SIG-M5 treated with dmso at 0.1 percent for 504 hours (cell line): ENCODE measurements at regions not wholly inside any gene's neighbourhood (a gene's known extent, or its start where the extent isn't known, plus 50 kb on each side); places are given as distances from the start of the nearest gene placed in this dataset.
A peak's percentile ranks its signal among the peaks of the same experiment; 100 is the strongest.

Source experiments
- DNase-seq: peaks from one replicate; lab custom pipeline; 2025; ENCODE audit not compliant: unreplicated experiment; lab: John Stamatoyannopoulos, UW

DNA sequence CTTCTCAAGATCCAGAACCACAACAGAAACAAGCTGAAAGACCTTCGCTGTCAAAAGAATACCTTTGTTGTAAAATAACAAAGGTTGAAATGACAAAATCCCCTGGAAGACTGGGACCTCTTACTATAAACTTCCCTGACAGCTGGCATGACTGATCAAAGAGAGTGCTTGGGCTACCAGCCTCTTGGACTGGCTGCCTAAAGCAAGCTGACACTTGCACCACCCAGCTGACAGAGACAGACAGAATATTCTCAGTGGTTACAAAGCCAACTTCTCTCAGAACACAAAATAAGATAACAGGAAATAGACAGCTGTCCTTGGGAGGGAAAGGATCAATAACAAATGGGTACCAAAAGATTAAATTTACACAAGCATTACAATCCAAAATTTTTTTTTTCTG is 241.7 kb upstream of the SPOCK3 start:
- DNase-seq, result no peak

DNA sequence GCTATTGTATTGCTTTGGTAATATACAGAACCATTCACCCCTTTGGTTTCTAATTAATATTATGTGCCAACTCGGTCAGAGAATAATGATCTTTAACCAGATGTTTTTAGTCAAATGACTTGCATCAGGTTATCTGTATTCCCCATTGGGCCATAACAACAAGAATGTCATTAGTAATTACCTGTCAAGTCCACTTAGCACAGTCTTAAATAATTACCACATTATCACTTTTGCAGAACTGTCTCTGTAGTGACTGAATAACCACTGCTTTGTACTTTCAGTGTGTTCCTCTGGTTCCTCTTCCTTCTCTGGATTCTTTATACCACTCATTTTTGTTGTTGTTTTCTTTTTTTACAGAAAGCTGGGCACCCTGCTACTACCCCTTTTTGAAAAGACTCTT is 257.7 kb upstream of the SPOCK3 start:
- no peak for DNase-seq

DNA sequence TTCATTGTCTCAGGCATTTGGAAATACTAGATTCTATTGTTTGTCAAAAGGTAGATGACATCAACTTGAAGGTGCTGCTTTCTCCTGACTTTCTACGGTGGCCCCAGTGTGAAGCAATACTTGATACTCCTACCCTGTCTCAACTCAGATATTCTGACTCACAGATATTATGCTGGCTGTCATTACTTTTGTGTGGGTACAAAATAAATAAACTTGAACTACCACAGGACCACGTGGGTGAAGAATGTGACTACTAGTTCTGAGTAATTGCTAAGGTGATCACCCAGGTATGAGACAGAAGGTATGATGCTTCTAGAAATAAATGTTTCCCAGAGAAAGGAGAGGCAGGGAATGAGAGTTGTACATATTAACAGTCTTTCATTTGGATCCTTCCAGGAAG is 275.3 kb upstream of the SPOCK3 start:
- no peak for DNase-seq

DNA sequence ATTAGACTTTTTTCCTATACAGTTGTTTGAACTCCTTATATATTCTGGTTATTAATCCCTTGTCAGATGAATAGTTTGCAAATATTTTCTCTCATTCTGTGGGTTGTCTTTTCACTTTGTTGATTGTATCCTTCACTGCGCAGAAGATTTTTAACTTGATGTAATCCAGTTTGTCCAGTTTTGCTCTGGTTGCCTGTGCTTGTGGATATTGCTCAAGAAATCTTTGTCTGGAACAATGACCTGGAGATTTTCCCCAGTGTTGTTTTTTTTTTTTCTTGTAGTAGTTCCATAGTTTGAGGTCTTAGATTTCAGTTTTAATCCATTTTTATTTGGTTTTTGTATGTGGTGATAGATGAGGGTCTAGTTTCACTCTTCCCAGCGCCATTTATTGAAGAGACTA is 289.8 kb upstream of the SPOCK3 start:
- no peak for DNase-seq

DNA sequence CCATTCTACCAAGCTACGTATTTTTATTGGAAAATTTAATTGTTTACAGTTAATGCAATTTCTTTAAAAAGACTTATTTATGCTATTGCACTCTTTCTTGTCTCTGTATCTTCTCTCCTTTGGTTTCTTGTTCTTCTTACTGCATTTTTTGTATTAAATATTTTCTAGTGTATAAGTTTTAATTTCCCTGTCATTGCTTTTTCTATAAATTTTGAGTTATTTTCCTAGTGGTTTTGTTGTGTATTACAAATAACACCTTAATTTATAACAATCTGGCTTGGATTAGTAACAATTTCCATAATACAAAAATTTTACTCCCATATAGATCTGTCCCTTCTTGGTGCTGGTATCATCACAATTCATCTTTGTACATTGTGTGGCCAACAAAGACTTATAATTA is 303.5 kb upstream of the SPOCK3 start:
- DNase-seq, result no peak

DNA sequence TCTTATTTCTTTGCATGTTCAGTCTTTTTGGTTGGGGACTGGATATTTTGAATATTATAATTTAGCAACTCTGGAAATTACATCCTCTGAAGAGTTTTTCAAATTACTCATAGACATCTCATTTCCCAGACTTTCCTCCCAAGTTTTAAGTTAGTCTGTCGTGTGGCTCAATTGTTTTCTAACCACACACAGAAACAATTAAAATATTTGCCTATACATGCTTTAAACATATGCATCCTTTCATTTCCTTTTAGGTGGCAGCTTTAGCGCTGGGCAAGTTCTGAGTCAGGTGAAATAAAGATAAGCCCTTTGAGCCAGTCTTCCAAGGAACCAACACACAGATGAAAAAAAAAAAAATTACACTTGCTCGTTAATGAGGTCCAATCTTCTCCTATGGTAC is 307.0 kb upstream of the SPOCK3 start:
- no peak for DNase-seq

DNA sequence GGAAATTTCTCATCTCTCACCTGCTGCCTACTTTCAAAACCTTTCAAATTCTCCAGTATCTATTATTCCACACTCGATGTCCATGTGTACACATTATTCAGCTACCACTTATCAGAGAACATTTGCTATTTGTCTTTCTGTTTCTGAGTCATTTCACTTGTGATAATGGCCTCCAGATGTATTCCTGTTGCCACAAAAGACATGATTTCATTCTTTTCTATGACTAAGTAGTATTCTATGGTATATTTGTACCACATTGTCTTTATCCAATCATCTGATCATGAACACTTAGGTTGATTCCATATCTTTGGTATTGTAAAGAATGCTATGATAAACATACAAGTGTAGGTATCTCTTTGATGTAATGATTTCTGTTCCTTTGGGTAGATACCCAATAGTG is 310.1 kb upstream of the SPOCK3 start:
- DNase-seq, result no peak

DNA sequence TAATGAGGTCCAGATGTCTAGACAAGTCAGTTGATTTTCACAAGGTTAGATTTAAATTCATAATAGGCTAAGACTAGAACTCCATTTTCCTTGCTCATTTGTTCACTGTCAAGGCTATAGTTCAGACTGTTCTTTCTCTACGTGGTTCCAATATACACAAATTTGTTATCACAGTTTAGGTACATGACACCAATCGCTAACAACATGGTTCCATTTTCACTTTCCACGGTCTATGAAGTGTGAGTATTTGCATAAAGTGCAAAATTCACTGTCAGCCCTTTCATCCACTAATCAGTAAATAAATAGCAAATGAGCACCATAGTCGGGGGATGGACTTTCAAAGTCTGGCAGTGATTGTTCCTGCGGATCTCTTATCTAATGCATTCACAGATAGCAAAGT is 315.7 kb upstream of the SPOCK3 start:
- DNase-seq, result no peak

DNA sequence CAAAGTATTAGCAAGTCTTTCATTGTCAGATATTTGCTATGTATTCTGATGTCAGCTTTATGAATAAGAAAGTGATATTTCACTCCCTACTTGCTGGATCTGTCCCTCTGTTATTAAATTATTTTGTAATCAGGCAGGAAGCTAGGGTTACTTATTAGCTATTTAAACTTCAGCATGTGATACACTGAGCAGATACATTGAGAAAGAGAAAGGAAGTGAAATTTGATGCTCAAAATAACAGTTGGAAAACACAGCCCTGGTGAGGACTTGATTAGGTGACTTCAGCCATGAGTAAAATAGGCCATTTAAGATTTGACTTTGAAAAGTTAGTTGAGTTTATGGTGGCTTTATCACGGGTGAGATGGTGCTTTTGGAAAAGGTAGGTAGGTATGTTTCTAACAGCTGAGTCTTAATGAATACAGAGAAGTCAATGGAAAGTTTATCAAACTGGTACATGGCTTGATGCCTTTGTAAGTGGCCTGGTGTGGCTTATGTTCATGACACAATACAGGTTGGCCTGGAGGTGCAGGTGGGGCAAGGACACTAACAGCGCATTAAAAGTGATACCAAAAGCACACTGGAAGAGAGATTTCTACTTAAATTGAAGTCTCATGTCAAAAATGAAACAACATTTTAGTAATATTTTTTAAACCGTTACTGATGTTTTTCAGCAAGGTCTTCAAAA is 321.2 kb upstream of the SPOCK3 start:
- no peak for DNase-seq

DNA sequence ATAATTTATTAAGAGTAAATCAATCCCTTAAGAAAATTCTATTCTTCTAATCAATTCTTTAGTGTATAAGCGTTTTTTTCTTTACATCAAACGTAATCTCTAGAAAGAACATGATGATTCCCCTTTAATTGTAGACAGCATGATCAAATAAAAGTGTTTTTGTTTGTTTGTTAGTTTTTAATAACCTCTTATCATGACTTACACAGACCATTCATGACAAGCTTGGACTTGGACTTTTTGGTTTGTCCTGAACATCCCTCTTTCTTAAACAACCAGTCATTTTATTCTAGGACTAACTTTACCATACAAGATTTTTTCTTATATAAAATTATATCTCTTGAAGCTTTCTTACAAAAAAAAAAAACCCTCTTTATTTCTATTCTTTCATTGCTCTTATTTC is 344.6 kb upstream of the SPOCK3 start:
- no peak for DNase-seq

DNA sequence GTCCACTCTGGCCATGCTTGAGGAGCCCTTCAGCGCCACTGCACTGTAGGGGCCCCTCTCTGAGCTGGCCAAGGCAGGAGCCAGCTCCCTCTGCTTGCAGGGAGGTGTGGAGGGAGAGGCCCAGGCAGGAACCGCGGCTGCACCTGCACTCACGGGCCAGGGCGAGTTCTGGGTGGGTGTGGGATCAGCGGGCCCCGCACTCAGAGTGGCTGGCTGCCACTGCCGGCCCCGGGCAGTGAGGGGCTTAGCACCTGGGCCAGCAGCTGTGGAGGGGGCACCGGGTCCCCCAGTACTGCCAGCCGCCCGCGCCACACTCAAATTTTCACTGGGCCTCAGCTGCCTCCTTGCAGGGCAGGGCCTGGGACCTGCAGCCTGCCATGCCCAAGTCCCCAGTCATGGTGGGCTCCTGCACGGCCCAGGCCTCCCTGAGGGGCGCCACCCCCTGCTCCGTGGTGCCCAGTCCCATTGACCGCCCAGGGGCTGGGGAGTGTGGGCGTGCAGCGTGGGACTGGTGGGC is 347.2 kb upstream of the SPOCK3 start:
- DNase-seq, result no peak

DNA sequence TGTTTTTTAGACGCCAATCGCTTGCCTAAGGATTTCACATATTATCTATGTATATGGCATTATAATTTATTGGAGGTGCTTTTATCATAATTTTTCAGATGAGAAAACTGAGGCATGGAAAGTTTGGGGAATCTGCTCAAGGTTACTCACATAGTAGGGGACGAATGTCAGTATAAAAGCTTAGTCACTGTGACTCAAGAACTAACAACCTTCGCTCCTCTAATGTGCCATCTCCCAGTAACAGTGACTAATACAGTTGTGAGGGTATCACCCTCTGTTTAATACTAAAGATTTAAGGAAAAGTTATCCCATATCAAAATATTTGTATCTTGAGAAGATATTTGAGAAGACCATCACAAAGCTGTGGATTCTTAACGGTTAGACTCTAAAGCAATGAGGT is 353.1 kb upstream of the SPOCK3 start:
- DNase-seq, result no peak

DNA sequence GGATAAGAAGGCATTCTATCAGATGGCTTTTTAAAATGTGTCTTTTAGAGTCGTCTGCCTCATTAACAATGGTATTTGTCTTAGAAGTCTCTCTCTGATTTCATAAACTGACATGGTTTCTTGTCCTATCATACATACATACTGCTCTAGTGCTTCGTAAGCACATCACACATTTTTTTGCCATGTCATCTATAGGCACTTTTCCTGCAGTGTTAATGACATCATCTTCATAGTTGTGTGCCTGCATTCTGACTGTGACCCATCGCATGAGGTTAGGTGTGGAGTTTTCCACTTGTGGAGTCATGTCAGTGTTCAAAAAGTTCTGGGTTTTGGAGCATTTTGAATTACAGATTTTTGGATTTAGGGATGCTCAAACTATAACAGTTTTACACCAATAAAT is 361.6 kb upstream of the SPOCK3 start:
- DNase-seq, result no peak

DNA sequence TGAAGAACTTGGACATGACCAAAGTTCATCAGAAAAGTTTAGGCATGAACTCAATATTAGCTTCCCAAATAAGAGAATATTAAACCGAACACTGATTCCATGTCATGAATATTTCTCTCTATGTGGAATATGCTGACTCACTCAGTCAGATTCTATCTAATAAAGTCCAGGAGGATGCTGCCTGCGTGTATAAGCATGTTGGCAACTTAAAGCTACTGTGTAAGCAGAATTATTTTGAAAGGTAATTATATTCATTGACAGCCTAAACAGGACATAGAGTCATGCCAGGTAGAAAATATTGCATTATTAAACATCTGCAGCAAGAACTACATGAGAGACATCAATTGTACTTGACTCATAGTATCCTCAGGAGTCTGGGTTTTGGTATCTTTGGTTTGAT is 367.9 kb upstream of the SPOCK3 start:
- no peak for DNase-seq

DNA sequence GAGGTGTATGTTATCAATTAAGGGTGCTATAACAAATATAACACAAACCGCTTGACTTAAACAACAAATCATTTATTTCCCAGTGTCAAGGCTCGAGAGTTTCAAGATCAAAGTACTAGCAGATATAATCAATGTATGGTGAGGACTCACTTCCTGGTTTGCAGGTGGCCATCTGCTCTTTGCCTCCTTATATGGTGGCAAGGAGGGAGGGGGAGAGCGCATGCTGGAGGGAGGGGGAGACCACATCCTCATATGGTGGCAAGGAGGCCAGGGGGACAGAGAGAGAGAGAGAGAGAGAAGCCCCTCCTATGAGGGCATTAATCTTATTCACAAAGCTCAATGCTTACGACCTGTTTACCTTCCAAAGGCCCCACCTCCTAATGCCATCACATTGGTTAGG is 372.3 kb upstream of the SPOCK3 start:
- no peak for DNase-seq

DNA sequence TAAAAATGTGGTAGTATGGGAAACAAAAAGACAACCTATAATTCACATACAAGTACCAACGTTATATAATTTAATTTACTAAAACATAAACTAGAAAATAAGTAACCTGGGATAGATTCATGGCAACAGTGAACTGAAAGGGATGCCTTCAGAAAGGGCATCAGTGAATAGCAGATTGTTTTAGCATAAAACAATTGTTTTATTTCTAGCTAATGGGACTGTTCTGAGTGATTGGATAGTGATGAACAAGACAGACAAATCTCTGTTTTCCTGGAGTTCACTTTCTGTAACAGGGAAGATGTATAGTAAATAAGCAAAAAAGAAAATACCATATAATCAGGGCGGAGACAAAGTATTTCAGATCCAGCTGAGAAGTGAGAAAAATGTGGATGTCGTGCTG is 379.1 kb upstream of the SPOCK3 start:
- no peak for DNase-seq

DNA sequence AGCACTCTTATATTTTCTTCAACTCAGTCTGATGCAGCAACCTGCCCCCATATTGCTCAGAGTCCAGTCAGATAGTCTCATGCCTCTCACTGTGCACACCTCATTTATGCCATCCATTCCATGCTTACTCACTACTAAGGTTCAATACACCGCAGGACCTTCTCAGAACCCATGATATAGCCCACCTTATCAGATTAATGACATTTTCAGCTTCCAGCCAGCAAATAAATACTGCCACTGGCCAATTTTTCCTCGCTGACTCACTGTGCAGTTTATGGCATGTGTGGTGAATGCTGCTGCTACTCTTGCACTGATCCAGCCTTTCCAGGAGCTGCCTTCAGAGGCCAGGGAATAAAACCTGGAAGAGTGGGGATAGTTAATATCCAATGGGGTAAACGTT is 380.6 kb upstream of the SPOCK3 start:
- DNase-seq, result no peak

DNA sequence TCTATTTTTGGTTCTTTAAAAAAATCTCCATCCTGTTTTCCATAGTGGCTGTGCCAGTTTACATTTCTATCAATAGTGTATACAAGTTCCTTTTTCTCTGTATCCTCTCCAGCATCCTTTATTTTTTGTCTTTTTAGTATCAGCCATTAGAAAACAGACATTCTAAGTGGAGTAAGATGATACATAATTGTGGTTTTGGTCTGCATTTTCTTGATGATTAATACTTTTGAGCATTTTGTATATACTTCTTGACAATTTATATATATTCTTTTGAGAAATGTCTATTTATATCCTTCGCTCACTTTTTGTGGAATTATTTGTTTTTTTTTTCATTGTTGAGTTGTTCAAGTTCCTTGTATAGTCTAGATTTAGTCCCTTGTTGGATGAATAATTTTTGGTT is 382.2 kb upstream of the SPOCK3 start:
- no peak for DNase-seq

DNA sequence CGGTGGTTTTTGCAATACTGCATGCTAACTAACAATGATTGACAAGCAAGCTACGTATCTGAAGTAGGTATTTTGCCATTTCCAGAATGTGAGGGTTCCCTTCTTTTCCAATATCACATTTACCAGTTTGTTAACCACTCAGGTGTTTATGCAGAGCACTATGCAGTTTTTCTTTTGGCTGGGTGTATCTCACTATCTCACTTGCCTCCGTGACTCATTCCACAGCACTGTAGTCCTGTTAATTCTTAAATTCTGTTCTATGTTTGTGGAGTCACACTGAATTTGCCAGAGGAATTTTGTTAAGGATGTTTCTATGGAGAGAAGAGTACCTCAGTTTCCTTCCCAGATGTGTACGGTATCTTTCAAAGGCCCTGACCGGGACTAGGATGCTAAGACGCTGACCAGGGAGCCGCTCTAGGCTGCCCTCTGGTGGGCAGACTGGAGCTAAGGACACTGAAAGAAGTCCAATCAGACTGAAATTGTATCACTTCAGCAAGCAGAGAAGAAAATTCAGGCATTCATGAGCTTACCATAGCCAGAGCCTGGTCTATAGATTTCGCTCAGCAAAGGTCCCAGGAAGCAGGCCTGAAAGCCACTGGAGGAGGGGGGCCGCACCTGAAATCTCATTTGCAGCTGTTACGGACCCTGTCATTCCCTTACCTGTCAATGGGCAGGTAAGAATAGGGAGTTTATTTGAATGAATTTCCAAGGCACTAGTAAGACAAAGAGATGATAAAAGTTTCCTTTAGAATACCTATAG is 388.4 kb upstream of the SPOCK3 start:
- peak; percentile 39 for DNase-seq

DNA sequence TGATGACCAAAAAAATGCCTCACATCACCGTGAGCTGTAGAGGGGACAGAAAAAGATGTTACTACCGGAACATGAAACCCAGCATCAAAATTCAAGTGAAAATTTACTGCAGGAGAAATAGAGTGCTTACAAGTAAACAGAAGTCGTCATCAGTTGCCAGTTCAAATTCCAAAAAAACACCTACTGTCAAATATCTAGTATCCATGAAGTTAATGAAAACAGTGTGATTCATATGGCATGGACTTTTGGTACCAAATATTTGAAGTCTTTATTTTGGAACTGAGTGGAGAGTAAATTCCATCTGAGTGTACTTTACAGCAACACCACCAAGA is 388.9 kb upstream of the SPOCK3 start:
- no peak for DNase-seq

DNA sequence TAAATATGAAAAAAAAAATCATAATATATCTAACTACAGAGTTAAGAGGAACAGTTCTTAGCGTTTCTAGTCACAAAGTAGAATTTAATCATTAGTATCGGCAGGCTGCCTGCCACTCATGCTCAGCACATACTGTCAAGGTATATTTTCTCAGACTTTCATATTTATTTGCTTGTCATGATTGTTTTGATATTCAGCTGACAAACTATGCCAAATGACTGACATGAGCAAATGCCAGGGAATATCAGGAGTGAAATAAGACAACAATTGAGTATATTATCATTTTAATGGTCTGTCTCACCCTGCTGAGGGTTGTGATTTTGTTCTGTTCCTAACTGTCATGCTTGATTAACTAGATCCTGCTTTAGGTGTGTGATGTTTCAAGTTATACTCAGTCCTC is 395.0 kb upstream of the SPOCK3 start:
- DNase-seq, result no peak

DNA sequence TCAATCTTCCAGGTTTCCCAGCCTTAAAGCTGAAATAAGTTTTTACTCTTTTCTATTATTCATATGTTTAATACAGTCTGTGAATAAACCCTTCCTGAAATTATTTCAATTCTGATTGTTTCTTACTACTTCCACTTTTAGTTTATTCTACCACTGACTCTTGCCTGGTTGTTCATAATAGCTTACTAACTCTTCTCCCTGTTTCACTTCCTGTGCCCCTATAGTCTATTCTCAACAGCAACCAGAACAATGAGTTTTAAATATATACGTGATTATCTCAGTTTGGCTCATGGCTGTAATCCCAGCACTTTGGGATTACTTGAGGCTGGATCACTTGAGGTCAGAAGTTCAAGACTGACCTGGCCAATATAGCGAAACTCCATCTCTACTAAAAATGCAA is 408.0 kb upstream of the SPOCK3 start:
- DNase-seq, result no peak

DNA sequence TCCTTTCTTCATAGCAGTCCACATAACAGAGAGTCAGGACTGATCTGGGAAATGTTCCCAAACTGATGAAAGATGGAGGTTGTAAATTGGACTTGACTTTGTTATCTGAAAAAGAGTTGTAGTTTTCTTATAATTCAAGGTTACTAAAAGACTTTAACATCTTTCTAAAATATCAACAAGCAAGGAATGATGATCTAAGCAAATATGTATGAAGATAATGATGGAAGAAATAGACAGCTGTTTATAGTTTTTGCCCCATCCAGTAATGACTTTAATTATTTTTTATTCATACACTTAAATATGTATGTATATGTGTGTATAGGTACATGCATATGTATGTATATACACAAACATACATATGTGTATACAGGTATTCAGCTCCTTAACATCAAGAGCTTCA is 411.1 kb upstream of the SPOCK3 start:
- DNase-seq, result no peak
